ENCODE measurements at regions not wholly inside any gene's neighbourhood (a gene's known extent, or its start where the extent isn't known, plus 50 kb on each side); places are given as distances from the start of the nearest gene placed in this dataset.

- no peaks in the 10 kb centered on the region for H3K9me3 ChIP-seq (ENCODE audit: control insufficient read depth in 2 of 3, low read length in 3 of 3)
- Mint-ChIP-seq H3K27ac (no peak overlapping the region), H3K36me3 (no peaks in the 10 kb centered on the region), H3K27me3 (peaks cover 6 to 60% (median 16%) of the 10 kb centered on the region in 5 donors), H3K4me3 (no peak overlapping the region), H3K4me1 (no peaks in the 10 kb centered on the region), H3K9me3 (peaks cover 0 to 2% (median 0%) of the 10 kb centered on the region in 11 donors)
- ChIA-PET POLR2A (no interaction called here), CTCF (no interaction called here)
- ATAC-seq: no peak
- no peak overlapping the region for H3K27ac ChIP-seq (ENCODE audit: low read depth, low read length)
- H3K4me3 ChIP-seq (ENCODE audit: low read length): no peak overlapping the region
- intact Hi-C loops (cut with micrococcal nuclease): no loop called here
- H3K27me3 ChIP-seq (ENCODE audit: control insufficient read depth in 2 of 2, insufficient read depth in 2 of 2, low read length in 2 of 2): no peaks in the 10 kb centered on the region
- no peak for DNase-seq
- H3K4me1 ChIP-seq (ENCODE audit: control insufficient read depth in 2 of 2, insufficient read depth in 2 of 2, low read length in 2 of 2): no peaks in the 10 kb centered on the region
- no peaks in the 10 kb centered on the region for H3K36me3 ChIP-seq (ENCODE audit: control insufficient read depth in 2 of 3, insufficient read depth in 3 of 3, low read length in 3 of 3)
These were observed 121.6 kb upstream of the VEPH1 start for GRCh38 chr3:157624801-157625200.

- no peak for DNase-seq
- Mint-ChIP-seq H3K9me3 (no peaks in the 10 kb centered on the region), H3K27me3 (peaks cover 10 to 23% (median 13%) of the 10 kb centered on the region in 5 donors), H3K36me3 (no peaks in the 10 kb centered on the region), H3K4me1 (peaks cover 0 to 6% (median 5%) of the 10 kb centered on the region in 7 donors), H3K4me3 (no peak overlapping the region), H3K27ac (no peak overlapping the region)
- Histone ChIP-seq H3K4me1 (ENCODE audit: control insufficient read depth in 2 of 2, insufficient read depth in 2 of 2, low read length in 2 of 2) (peaks cover 0 to 4% of the 10 kb centered on the region in 2 donors), H3K9me3 (ENCODE audit: control insufficient read depth in 2 of 3, low read length in 3 of 3) (no peaks in the 10 kb centered on the region), H3K27ac (ENCODE audit: low read depth, low read length) (no peak overlapping the region), H3K27me3 (ENCODE audit: control insufficient read depth in 2 of 2, insufficient read depth in 2 of 2, low read length in 2 of 2) (no peaks in the 10 kb centered on the region), H3K36me3 (ENCODE audit: control insufficient read depth in 2 of 3, insufficient read depth in 3 of 3, low read length in 3 of 3) (no peaks in the 10 kb centered on the region), H3K4me3 (ENCODE audit: low read length) (no peak overlapping the region)
- CTCF ChIA-PET: no interaction called here
- POLR2A ChIA-PET: no interaction called here
- no peak for ATAC-seq
- intact Hi-C loops (cut with micrococcal nuclease): loop anchor here (2.0 to 10.0 kb wide), 5 partner anchors 918 to 1643 kb away; partner anchors contain the start of gene GFM1 (in 2 of the 2)
These were observed 115.7 kb upstream of the VEPH1 start for GRCh38 chr3:157618886-157619285.

GRCh38 chr3:157618075-157618760 lies 115.0 kb upstream of the VEPH1 start:
- Mint-ChIP-seq H3K27me3 (peaks cover 10 to 22% (median 13%) of the 10 kb centered on the region in 5 donors), H3K27ac (peak overlapping the region in 1 of 9 donors; percentile 5), H3K36me3 (no peaks in the 10 kb centered on the region), H3K4me1 (peaks cover 0 to 6% (median 5%) of the 10 kb centered on the region in 7 donors), H3K9me3 (no peaks in the 10 kb centered on the region), H3K4me3 (peak overlapping the region in 1 of 10 donors; percentile 3)
- ATAC-seq (peak; percentile 78), DNase-seq (peak in 6 of 9 donors; percentile 4 to 44 (median 24))
- CTCF ChIA-PET: interaction anchor here (0.6 to 1.1 kb wide), 2 partner anchors 13 to 1943 kb away, joined by 3 read pairs; no protein-coding TSS in a partner anchor
- Histone ChIP-seq H3K27me3 (ENCODE audit: control insufficient read depth in 2 of 2, insufficient read depth in 2 of 2, low read length in 2 of 2) (no peaks in the 10 kb centered on the region), H3K36me3 (ENCODE audit: control insufficient read depth in 2 of 3, insufficient read depth in 3 of 3, low read length in 3 of 3) (no peaks in the 10 kb centered on the region), H3K27ac (ENCODE audit: low read depth, low read length) (no peak overlapping the region), H3K9me3 (ENCODE audit: control insufficient read depth in 2 of 3, low read length in 3 of 3) (no peaks in the 10 kb centered on the region), H3K4me1 (ENCODE audit: control insufficient read depth in 2 of 2, insufficient read depth in 2 of 2, low read length in 2 of 2) (peaks cover 0 to 4% of the 10 kb centered on the region in 2 donors), H3K4me3 (ENCODE audit: low read length) (no peak overlapping the region)
- intact Hi-C loops (cut with micrococcal nuclease): loop anchor here (2.0 to 10.0 kb wide), 5 partner anchors 919 to 1644 kb away; partner anchors contain the start of gene GFM1 (in 2 of the 2)
- POLR2A ChIA-PET: no interaction called here

- ChIA-PET CTCF (interaction anchor here (0.9 kb wide), 1 partner anchor 9 kb away, joined by 3 read pairs; no protein-coding TSS in a partner anchor), POLR2A (no interaction called here)
- no peak overlapping the region for H3K4me3 ChIP-seq (ENCODE audit: low read length)
- no peaks in the 10 kb centered on the region for H3K9me3 ChIP-seq (ENCODE audit: control insufficient read depth in 2 of 3, low read length in 3 of 3)
- DNase-seq (no peak), ATAC-seq (no peak)
- Mint-ChIP-seq H3K4me3 (no peak overlapping the region), H3K27me3 (peaks cover 6 to 13% (median 9%) of the 10 kb centered on the region in 5 donors), H3K9me3 (no peaks in the 10 kb centered on the region), H3K4me1 (peaks cover 0 to 6% (median 5%) of the 10 kb centered on the region in 7 donors), H3K27ac (no peak overlapping the region), H3K36me3 (no peaks in the 10 kb centered on the region)
- H3K4me1 ChIP-seq (ENCODE audit: control insufficient read depth in 2 of 2, insufficient read depth in 2 of 2, low read length in 2 of 2): peaks cover 0 to 4% of the 10 kb centered on the region in 2 donors
- intact Hi-C loops (cut with micrococcal nuclease): loop anchor here (5.0 to 10.0 kb wide), 4 partner anchors 922 to 1647 kb away; partner anchors contain the start of gene GFM1 (in 1 of the 2)
- H3K36me3 ChIP-seq (ENCODE audit: control insufficient read depth in 2 of 3, insufficient read depth in 3 of 3, low read length in 3 of 3): no peaks in the 10 kb centered on the region
- no peaks in the 10 kb centered on the region for H3K27me3 ChIP-seq (ENCODE audit: control insufficient read depth in 2 of 2, insufficient read depth in 2 of 2, low read length in 2 of 2)
- no peak overlapping the region for H3K27ac ChIP-seq (ENCODE audit: low read depth, low read length)
These were observed 111.7 kb upstream of the VEPH1 start for GRCh38 chr3:157614896-157615295.

- CTCF ChIA-PET: no interaction called here
- no peak for DNase-seq
- peaks cover 6 to 13% (median 9%) of the 10 kb centered on the region in 5 donors for H3K27me3 Mint-ChIP-seq
- Histone ChIP-seq H3K36me3 (ENCODE audit: control insufficient read depth in 2 of 3, insufficient read depth in 3 of 3, low read length in 3 of 3) (no peaks in the 10 kb centered on the region), H3K27me3 (ENCODE audit: control insufficient read depth in 2 of 2, insufficient read depth in 2 of 2, low read length in 2 of 2) (no peaks in the 10 kb centered on the region), H3K27ac (ENCODE audit: low read depth, low read length) (no peak overlapping the region), H3K4me3 (ENCODE audit: low read length) (no peak overlapping the region), H3K4me1 (ENCODE audit: control insufficient read depth in 2 of 2, insufficient read depth in 2 of 2, low read length in 2 of 2) (no peaks in the 10 kb centered on the region), H3K9me3 (ENCODE audit: control insufficient read depth in 2 of 3, low read length in 3 of 3) (no peaks in the 10 kb centered on the region)
- no peak overlapping the region for H3K4me3 Mint-ChIP-seq
- POLR2A ChIA-PET: no interaction called here
- intact Hi-C loops (cut with micrococcal nuclease): loop anchor here in 1 of 2 donors (10.0 kb wide), 1 partner anchor 1183 kb away; no protein-coding TSS in a partner anchor
- H3K27ac Mint-ChIP-seq: peak overlapping the region in 1 of 9 donors; percentile 19
- H3K4me1 Mint-ChIP-seq: peaks cover 0 to 14% (median 4%) of the 10 kb centered on the region in 7 donors
- ATAC-seq: no peak
- no peaks in the 10 kb centered on the region for H3K9me3 Mint-ChIP-seq
- no peaks in the 10 kb centered on the region for H3K36me3 Mint-ChIP-seq
These were observed 108.4 kb upstream of the VEPH1 start for GRCh38 chr3:157611536-157612076.

- Histone ChIP-seq H3K9me3 (ENCODE audit: control insufficient read depth in 2 of 3, low read length in 3 of 3) (no peaks in the 10 kb centered on the region), H3K36me3 (ENCODE audit: control insufficient read depth in 2 of 3, insufficient read depth in 3 of 3, low read length in 3 of 3) (no peaks in the 10 kb centered on the region), H3K27ac (ENCODE audit: low read depth, low read length) (no peak overlapping the region), H3K27me3 (ENCODE audit: control insufficient read depth in 2 of 2, insufficient read depth in 2 of 2, low read length in 2 of 2) (no peaks in the 10 kb centered on the region), H3K4me3 (ENCODE audit: low read length) (no peak overlapping the region), H3K4me1 (ENCODE audit: control insufficient read depth in 2 of 2, insufficient read depth in 2 of 2, low read length in 2 of 2) (no peaks in the 10 kb centered on the region)
- POLR2A ChIA-PET: no interaction called here
- ATAC-seq (no peak), DNase-seq (no peak)
- intact Hi-C loops (cut with micrococcal nuclease): loop anchor here in 1 of 2 donors (10.0 kb wide), 1 partner anchor 1184 kb away; no protein-coding TSS in a partner anchor
- Mint-ChIP-seq H3K4me3 (no peak overlapping the region), H3K36me3 (no peaks in the 10 kb centered on the region), H3K9me3 (no peaks in the 10 kb centered on the region), H3K27me3 (peaks cover 6 to 15% (median 9%) of the 10 kb centered on the region in 5 donors), H3K4me1 (peaks cover 0 to 15% (median 5%) of the 10 kb centered on the region in 7 donors), H3K27ac (no peak overlapping the region)
- CTCF ChIA-PET: no interaction called here
These were observed 107.8 kb upstream of the VEPH1 start for GRCh38 chr3:157610876-157611535.

All from naive thymus-derived CD4-positive, alpha-beta T cell (primary cell).